Muscle of back (tissue), 3 donors: ENCODE measurements at regions not wholly inside any gene's neighbourhood (a gene's known extent, or its start where the extent isn't known, plus 50 kb on each side); places are given as distances from the start of the nearest gene placed in this dataset.
"Not testable (repeated sequence)": the region's sequence is repeated elsewhere in the genome, so short reads cannot be mapped to it uniquely, and the experiment has no call there.

Experiments
- DNase-seq, 3 donors: peaks; one replicate each; pipeline versions ENCODE4 v3.0.0 to v3.0.0-alpha.2; 2013

DNA sequence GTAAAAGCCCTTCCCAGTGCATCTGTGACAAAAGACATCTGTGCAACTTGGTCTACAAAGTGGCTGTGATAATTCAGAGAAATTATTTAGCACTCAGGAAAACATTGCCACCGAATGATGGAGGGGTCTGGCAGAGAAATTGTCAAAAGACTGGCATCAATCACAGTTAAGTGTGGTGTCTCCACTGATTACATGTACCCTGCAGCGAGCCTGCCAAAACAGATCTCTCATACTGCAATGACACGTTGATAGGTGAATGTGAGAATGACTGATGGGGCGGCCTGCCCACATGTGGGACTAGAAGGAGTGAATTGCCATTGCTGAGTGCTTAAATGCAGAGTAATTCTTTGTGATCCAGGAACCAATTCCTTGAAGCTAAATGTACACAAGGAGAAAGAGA is 136.4 kb upstream of the PCSK5 start:
- DNase-seq: no peak

DNA sequence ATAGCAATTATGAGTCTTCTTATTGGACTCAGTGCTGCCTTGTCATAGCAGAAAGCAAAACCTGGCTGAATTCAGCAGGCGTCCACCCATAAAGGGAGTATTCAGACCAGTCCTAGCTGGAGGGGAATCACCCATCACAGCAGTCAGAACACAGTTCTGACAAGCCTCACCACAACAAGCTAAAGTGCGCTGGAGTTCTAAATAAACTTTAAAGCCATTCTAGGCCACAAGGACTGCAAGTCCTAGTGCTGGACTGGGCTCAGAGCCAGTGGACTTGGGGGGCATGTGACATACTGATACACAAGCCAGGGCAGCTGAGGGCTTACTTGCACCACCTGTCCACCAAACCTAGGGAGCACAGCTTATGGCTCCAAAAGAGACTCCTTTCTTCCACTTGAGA is 115.3 kb upstream of the PCSK5 start:
- DNase-seq: peak; percentile 5 to 27 (median 6)

DNA sequence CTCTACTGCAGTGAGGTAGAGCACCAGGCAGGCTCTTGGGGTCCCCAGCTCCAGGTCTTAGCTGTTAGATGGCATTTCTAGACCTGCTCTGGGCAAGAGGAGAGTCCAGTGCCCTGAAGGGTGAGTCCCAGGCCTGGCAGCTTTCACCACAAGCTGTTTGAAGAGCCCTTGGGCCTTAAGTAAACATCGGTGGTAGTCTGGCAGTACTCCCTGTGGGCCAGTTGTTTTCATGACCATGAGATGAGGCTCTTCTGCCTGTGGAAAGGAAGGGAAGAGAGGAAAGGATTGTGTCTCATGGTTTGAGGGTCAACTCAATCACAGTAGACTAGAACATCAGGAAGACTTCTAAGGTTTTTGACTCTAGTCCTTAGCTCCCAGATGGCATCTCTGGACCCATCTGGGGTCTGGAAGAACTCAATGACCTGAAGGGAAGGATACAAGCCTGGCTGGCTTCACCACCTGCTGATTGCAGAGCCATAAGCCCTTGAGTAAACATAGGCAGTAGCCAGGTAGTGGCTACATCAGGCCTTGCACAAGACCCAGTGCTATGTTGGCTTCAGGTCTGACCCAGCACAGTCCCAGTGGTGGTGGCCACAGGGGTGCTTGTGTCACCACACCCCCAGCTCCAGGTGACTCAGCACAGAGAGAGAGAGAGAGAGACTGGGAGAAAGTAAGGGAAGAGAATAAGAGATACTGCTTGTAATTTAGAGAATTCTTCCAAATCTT is 114.3 kb upstream of the PCSK5 start:
- DNase-seq: no peak

DNA sequence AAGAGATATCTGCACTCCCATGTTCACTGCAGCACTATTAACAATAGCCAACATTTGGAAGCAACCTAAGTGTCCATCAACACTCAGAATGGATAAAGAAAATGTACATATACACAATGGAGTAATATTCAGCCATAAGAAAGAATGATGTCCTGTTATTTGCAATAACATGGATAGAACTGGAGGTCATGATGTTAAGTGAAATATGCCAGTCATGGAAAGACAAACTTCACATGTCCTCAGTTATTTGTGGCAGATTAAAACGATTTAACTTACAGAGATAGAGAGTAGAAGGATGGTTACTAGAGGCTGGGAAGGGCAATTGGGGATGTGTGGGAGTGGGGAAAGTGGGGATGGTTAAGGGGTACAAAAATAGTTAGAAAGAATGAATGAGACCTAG is 110.3 kb upstream of the PCSK5 start:
- DNase-seq: no peak

DNA sequence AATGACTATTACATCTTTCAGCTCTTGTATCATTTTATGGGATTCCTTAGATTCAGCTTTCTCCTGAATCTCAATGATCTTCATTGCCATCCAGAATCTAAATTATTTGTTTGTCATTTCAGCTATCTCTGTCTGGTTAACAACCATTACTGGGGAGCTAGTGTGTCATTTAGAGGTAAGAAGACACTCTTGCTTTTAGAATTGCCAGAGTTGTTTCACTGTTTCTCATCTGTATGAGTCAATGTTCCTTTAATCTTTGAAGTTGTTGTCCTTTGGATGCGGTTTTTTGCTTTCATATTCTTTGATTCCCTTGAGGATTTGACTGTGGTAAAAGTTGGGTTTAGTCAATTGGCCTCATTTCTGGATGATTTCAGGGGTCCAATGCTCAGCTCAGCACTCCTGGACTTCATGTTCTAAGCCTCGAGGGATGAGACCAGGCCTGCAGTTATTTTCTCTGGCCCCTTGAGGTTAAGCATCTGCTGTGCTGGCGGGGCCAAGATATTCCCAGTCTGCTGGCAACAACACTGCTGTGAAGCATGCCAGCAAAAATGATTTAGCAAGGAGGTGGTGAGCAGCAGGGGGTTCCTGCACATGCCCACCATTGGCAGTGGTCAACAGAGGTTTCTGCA is 102.4 kb upstream of the PCSK5 start:
- DNase-seq: peak; percentile 7 to 13 (median 12)

DNA sequence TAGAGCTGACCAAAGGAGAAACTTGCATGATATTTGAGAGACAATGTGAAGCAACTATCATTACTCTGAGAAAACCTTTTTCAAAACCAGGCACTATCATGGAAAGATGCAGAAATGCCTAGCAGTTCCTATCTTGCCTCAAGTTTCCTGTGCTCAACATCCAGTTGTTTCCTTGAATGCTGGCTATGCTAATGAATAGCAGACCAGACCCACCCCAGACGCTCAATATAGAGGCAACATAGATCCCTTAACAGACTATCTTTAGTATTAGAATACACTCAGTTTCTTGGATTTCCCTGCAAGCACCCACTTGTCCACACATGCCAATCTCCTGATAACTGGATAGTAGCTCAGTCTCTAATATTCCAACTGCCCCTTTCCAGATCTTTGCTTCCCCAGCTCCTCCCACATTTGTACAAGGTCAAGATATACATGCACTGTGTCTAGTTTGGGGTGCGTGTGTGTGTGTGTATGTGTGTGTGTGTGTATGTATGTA is 93.3 kb upstream of the PCSK5 start:
- DNase-seq: no peak

DNA sequence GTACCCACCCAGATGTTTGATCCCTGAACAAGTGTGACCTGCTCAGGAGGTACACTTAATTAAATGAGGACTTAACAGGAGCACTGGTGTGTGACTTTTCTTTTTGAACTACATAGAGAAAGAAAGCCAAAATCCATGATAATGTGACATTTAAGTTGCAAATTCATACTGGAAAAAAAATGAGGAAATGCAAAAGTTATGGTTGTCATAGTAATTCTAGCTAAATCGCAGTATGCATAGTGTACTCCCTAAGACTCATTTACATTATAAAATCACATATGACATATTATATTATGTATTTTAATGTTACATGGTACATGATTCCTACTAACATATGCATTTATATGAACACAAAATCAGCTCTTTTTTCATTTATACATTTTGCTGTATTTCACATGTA is 92.0 kb upstream of the PCSK5 start:
- DNase-seq: no peak

DNA sequence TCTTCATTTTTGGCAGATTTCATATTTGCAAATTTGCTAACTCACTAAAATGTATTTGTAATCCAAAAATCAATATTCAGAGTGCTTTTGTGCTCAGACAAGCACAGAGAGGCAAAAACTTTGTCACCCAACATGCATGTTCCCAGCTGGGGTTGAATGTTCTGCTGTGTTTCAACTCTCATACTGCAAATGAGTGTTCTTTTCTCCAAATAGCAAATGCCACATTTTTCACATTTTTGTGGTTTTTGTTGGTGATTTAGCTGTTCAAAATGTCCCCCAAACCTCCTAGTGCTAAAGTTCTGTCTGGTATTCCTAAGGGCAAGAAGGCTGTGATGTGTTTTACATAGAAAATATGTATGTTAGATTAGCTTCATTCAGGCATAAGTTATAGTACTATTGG is 87.3 kb upstream of the PCSK5 start:
- DNase-seq: peak in 1 of 3 donors; percentile 51

DNA sequence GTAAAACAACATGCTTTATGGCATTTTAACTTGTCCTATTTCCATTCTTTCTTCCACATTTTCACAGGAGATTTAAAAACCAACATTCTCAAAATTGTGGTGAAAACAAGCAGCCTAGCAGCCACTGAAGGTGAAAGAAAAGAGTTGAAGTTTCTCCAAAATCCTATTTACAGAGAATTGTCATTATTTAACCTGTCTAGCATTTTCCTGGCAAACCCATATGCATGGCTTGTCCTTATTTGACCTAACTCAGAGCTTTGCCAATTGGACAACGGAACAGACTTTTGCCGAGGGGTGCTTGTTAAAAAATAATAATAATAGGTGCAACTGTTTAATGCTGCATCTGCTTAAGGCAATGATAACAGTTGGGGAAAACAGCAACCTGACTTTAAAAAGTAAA is 80.4 kb upstream of the PCSK5 start:
- no peak for DNase-seq

DNA sequence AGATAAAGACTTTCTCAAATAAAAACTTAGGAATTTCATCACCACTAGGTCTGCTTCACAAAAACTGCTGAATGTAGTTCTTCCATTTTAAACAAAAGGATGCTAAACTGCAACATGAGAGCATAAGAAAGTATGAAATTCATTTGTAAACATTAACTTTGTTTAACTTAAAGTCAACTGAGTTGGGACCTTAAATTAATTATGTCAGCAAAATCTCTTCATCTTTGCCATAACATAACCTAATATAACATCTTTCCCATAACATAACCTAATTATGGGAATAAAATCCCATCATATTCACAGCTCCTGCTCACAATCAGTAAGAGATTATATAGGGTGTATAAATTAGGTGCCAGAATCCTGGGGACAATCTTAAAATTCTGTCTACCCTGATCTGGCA is 78.8 kb upstream of the PCSK5 start:
- DNase-seq: no peak

DNA sequence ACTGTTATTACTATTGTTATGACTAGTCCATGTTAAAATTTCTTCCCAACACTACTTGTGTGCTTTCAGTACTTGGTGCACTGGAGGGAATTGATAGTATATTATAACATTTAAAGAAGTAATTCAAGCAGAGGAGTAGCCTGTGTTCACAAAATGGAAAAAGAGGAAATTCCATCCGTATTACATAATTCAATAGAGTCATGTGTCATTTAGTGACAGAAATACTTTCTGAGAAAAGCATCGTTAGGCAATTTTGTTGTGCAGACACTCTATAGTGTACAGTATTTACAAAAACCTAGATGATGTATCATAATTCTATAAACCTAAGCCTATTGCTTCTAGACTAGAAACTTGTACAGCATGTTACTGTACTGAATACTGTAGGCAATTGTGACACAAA is 78.3 kb upstream of the PCSK5 start:
- no peak for DNase-seq

DNA sequence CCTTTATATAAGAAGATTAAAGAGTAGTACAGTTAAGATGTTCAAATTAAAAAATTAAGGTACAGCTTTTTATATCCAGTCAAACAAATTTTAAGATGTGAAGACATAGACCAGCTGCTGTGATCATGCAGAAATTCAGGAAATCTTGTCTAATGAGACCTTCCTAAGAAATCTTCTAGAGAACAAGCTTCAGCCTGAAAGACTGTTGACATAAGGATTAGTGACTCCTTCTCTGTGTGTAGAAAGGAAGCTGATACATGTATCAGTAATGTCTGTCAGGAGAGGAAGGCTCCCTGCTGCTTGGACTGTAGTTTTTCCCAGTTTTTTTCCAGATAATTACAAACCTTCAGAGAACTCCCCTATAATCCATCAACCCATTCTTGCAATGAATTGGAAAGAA is 75.8 kb upstream of the PCSK5 start:
- DNase-seq: no peak

DNA sequence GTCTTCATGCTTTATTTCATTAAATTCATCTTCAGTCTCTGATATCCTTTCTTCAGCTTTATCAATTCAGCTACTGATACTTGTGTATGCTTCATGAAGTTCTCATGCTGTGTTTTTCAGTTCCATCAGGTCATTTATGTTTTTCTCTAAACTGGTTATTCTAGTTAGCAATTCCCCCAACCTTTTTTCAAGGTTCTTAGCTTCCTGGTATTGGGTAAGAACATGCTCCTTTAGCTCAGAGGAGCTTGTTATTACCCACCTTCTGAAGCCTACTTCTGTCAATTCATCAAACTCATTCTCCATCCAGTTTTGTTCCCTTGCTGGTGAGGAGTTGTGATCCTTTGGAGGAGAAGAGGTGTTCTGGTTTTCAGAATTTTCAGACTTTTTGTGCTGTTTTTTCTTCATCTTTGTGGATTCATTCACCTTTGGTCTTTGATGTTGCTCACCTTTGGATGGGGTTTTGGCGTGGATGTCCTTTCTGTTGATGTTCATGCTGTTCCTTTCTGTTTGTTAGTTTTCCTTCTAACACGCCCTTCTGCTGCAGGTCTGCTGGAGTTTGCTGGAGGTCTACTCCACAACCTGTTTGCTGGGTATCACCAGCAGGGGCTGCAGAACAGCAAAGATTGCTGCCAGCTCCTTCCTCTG is 69.9 kb upstream of the PCSK5 start:
- DNase-seq: not testable (repeated sequence)

DNA sequence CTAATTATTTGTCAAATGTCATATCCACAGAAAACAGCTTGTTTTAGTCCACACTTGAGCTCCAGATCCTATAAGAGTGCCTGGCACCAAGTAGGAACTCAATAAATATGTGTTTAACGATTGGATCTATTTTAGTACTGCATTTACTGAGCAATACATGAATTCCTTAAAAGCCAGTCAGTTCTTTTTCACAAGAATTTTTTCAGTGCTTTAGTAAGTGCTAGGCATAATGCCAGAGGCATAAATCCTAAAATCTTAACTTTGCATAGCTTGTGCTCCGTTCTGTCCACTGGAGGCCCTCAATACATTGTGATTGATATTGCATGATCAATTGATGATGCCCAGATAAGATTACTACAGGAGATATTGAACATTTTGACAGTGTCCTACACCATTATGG is 67.3 kb upstream of the PCSK5 start:
- DNase-seq: peak in 1 of 3 donors; percentile 37

DNA sequence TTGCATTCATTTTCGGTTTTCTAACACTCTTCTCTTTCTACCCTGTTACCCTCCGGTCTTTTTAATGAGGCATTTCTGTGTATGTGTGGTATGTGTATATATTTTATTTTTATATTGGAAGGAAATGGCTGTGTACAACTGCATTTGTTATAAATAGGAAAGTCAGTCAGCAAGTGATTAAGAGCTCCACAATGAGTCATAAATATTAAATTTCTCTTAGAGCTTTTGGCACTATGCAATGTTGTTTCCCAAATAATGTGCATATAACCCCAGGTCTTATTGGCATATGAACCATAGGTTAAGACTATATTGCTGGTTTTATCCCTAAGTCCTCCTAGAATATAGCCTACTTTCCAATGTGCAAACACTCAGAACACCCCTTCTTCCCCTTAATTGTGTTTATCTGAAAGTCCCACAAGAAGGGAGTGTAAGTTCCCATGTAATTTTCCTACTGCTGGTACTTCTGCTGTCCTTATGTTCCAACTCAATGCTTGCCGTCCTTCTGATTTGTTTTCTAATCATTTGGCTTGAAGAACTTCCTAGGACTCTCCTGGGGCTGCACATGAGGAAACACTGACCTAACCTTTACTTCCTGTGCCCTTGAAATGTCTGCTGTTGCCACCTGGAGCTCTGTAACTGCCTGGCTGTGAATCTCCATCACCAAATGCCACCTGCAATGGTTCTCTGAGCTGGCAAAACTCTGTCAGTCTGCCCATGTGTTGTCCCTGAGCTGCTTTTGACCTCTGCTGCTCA is 65.5 kb upstream of the PCSK5 start:
- DNase-seq: peak in 1 of 3 donors; percentile 17

DNA sequence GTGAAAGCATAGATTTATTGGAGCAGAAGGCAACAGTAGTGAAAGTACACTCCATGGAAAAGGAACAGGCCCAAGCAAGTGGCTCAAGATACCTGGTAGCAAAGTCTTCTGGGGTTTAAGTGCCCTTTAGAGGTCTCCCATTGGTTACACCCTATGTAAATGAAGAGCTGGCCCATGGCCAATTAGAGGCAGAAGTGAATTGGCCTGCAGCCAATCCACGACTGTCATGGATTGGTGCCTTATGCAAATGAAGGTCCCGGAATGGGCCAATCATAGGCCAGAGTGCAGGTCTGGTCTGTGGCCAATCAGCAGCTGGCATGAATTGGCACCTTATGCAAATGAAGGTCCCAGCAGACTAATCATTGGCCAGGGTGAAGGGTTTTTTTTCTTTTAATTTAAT is 64.2 kb upstream of the PCSK5 start:
- DNase-seq: no peak

DNA sequence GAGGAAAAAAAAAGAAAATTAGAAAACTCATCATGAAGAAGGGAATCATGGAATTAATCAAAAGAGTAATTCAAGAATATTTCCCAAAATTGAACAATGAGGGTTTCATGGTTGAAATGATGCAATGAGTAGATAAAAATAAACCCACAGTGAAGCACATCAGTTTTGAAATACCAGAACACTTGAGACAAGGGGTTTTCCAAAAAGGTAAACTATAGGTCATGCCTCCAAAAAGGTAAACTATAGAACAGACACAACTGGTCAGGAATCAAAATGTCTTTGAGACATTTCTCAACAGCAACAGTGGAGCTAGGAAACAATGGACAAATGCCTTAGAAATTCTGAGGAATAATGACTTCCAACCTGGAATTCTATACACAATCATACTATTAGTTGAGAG is 60.2 kb upstream of the PCSK5 start:
- DNase-seq: no peak

DNA sequence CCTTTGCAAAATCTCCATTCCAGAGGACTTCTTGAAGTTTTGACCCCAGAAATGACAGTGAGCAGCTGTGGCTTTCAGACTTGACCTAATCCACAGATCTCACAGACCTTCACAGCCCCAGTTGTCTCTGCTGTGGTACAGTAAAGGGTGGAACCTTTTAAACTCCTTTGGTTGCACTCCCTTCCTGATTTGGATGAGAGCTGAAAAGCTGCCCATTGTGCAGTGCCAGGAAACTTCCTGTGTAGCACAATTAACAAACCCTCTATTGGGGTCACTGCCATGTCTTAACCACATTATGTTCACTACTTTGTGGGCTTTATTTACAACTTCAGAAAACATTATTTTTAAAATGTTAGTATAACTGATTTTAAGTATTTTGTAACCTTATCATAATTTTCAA is 56.7 kb upstream of the PCSK5 start:
- no peak for DNase-seq

DNA sequence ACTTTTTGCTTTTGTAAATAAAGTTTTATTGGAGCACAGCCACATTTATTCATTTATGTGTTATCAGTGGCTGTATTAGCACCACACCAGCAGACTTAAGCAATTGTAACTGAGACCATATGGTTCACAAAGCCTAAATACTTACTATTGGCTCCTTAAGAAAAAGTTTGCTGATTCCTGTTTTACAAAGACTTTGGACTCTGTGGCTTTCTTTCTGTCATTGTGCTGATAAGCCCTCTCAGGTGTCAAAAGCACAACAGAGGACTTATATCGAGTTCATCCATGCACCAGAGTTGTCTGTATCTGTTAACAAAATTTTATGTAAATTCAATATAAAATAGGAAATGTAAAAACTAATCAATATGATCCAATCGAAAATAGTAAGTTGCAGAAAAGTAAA is 55.6 kb upstream of the PCSK5 start:
- DNase-seq: no peak
